NT2/D1 (cell line): ENCODE measurements at regions not wholly inside any gene's neighbourhood (a gene's known extent, or its start where the extent isn't known, plus 50 kb on each side); places are given as distances from the start of the nearest gene placed in this dataset.

Experiments used
- YY1 ChIP-seq: IDR thresholded peaks from 2 replicates; pipeline ENCODE4 v1.6.1; 2011; ENCODE audit not compliant: insufficient read length, insufficient read depth
- ZNF274 ChIP-seq: IDR thresholded peaks from 2 replicates; pipeline ENCODE4 v1.6.1; 2011; ENCODE audit warnings: mild to moderate bottlenecking, low read depth, low read length

DNA sequence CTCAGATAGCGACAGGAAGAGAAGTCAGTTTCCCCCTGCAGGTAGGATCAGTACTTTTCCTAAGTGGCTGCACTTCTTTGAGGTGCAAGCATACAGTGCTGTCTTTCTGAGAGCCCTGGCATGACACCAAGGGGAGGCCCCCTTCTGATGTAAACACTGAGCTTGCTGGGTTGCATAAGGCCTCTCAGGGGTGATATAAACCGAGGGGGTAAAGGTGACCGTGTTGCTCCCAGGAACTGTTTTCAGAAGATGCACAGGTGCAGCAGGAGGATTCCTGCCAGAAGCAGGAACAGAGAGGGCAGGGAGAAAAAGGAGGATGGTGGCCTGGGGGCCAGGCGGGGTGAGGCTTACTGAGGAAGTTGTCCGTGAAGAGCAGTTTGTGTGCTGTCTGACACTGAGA is 74.0 kb upstream of the ZNF30 start:
- TF ChIP-seq ZNF274 (no peak), YY1 (no peak)
